ENCODE measurements at regions not wholly inside any gene's neighbourhood (a gene's known extent, or its start where the extent isn't known, plus 50 kb on each side); places are given as distances from the start of the nearest gene placed in this dataset.
"Not testable (repeated sequence)": the region's sequence is repeated elsewhere in the genome, so short reads cannot be mapped to it uniquely, and the experiment has no call there.

- intact Hi-C loops (cut with micrococcal nuclease); H3K4me2 ChIP-seq (ENCODE audit: low read depth, low read length); H3K56ac ChIP-seq (ENCODE audit: extremely low read depth, insufficient read depth, low read length); H3K36me3 ChIP-seq (ENCODE audit: control insufficient read depth, insufficient read depth, low read length); CTCF ChIA-PET; H2BK5ac ChIP-seq (ENCODE audit: low read depth, low read length, poor library complexity, severe bottlenecking); BruUV-seq (replicated peaks); H4K91ac ChIP-seq (ENCODE audit: insufficient read depth, low read depth, low read length); H3K27me3 ChIP-seq (ENCODE audit: control insufficient read depth, insufficient read depth, low read length); H2BK15ac ChIP-seq (ENCODE audit: low read depth, low read length); H4K20me1 ChIP-seq (ENCODE audit: insufficient read depth, low read length); H3K9ac ChIP-seq (ENCODE audit: low read depth, low read length); in situ Hi-C loops (cut with MboI; ENCODE audit: low sequenced_read_pairs); H2BK20ac ChIP-seq (ENCODE audit: low read depth, low read length); H2AK5ac ChIP-seq (ENCODE audit: low read depth, low read length); H3K4me3 ChIP-seq (ENCODE audit: insufficient read depth, low read depth, low read length); H4K5ac ChIP-seq (ENCODE audit: low read depth, low read length); H3K14ac ChIP-seq (replicated peaks; ENCODE audit: low read depth, low read length); ATAC-seq (ENCODE audit: low read depth); H3K9me1 ChIP-seq (ENCODE audit: insufficient read depth, low read length); H3K18ac ChIP-seq (ENCODE audit: low read depth, low read length); POLR2A ChIA-PET (ENCODE audit: unreplicated experiment); H2AK9ac ChIP-seq (replicated peaks; ENCODE audit: low read depth, low read length, poor library complexity); H2BK120ac ChIP-seq (ENCODE audit: low read depth, low read length); H3K23ac ChIP-seq (ENCODE audit: low read depth, low read length); H3K27ac ChIP-seq (ENCODE audit: insufficient read depth, low read length); H3K9me3 ChIP-seq (ENCODE audit: control insufficient read depth, insufficient read depth, low read length); H3K4me1 ChIP-seq (ENCODE audit: control insufficient read depth, insufficient read depth, low read length); H4K8ac ChIP-seq (ENCODE audit: low read depth in 2 of 2, low read length in 2 of 2); DNase-seq; H2AFZ ChIP-seq (replicated peaks; ENCODE audit: low read length, poor library complexity); H3K79me1 ChIP-seq (ENCODE audit: low read depth in 1 of 2, low read length in 2 of 2); dilution Hi-C loops (cut with HindIII; ENCODE audit: low sequenced_read_pairs, unreplicated experiment); H3K4ac ChIP-seq (ENCODE audit: low read depth, low read length): not testable (repeated sequence)
- no CpG with 5 or more reads among the region's 6 CpGs for WGBS, 2 experiments (ENCODE audit: extremely low coverage in 2 of 2, insufficient read length in 1 of 2)
Observed at GRCh38 chr16:33978784-33979183, 519.4 kb downstream of the TP53TG3F start.

- CTCF ChIA-PET; H3K4me3 ChIP-seq (ENCODE audit: insufficient read depth, low read depth, low read length); H2BK120ac ChIP-seq (ENCODE audit: low read depth, low read length); BruUV-seq (replicated peaks); dilution Hi-C loops (cut with HindIII; ENCODE audit: low sequenced_read_pairs, unreplicated experiment); in situ Hi-C loops (cut with MboI; ENCODE audit: low sequenced_read_pairs); H3K27me3 ChIP-seq (ENCODE audit: control insufficient read depth, insufficient read depth, low read length); H3K9me1 ChIP-seq (ENCODE audit: insufficient read depth, low read length); H3K56ac ChIP-seq (ENCODE audit: extremely low read depth, insufficient read depth, low read length); H2AK9ac ChIP-seq (replicated peaks; ENCODE audit: low read depth, low read length, poor library complexity); H3K4ac ChIP-seq (ENCODE audit: low read depth, low read length); H3K79me1 ChIP-seq (ENCODE audit: low read depth in 1 of 2, low read length in 2 of 2); H3K23ac ChIP-seq (ENCODE audit: low read depth, low read length); H3K9ac ChIP-seq (ENCODE audit: low read depth, low read length); H3K14ac ChIP-seq (replicated peaks; ENCODE audit: low read depth, low read length); H3K4me1 ChIP-seq (ENCODE audit: control insufficient read depth, insufficient read depth, low read length); H2AK5ac ChIP-seq (ENCODE audit: low read depth, low read length); H4K91ac ChIP-seq (ENCODE audit: insufficient read depth, low read depth, low read length); ATAC-seq (ENCODE audit: low read depth); H3K36me3 ChIP-seq (ENCODE audit: control insufficient read depth, insufficient read depth, low read length); H2BK15ac ChIP-seq (ENCODE audit: low read depth, low read length); DNase-seq; POLR2A ChIA-PET (ENCODE audit: unreplicated experiment); H3K9me3 ChIP-seq (ENCODE audit: control insufficient read depth, insufficient read depth, low read length); intact Hi-C loops (cut with micrococcal nuclease); H2BK5ac ChIP-seq (ENCODE audit: low read depth, low read length, poor library complexity, severe bottlenecking); H3K4me2 ChIP-seq (ENCODE audit: low read depth, low read length); H4K5ac ChIP-seq (ENCODE audit: low read depth, low read length); H4K20me1 ChIP-seq (ENCODE audit: insufficient read depth, low read length); H4K8ac ChIP-seq (ENCODE audit: low read depth in 2 of 2, low read length in 2 of 2); H3K27ac ChIP-seq (ENCODE audit: insufficient read depth, low read length); H3K18ac ChIP-seq (ENCODE audit: low read depth, low read length); H2AFZ ChIP-seq (replicated peaks; ENCODE audit: low read length, poor library complexity); H2BK20ac ChIP-seq (ENCODE audit: low read depth, low read length): not testable (repeated sequence)
- no CpG with 5 or more reads among the region's 3 CpGs for WGBS, 2 experiments (ENCODE audit: extremely low coverage in 2 of 2, insufficient read length in 1 of 2)
Observed at GRCh38 chr16:33979613-33980012, 520.2 kb downstream of the TP53TG3F start.

Measured in IMR-90 (cell line).